Ascending aorta (tissue), 2 donors: ENCODE measurements at regions not wholly inside any gene's neighbourhood (a gene's known extent, or its start where the extent isn't known, plus 50 kb on each side); places are given as distances from the start of the nearest gene placed in this dataset.

Experiments
- DNase-seq, 2 donors: peaks; one replicate each; pipeline ENCODE4 v3.0.0-alpha.2; 2019; ENCODE audit warnings: low spot score in 2 of 2
- H3K27ac ChIP-seq, 2 donors: fragments of 200-600 bp; sonication (generic); one replicate each; pipeline ENCODE4 v1.5.1; 2016 to 2017; ENCODE audit warnings: mild to moderate bottlenecking in 1 of 2
- H3K27me3 ChIP-seq: fragments of 200-600 bp; sonication (generic); one replicate; pipeline ENCODE4 v1.5.1; 2017
- H3K36me3 ChIP-seq, 2 donors: fragments of 200-600 bp; sonication (generic); one replicate each; pipeline ENCODE4 v1.5.1; 2016
- H3K4me1 ChIP-seq, 2 donors: fragments of 200-600 bp; sonication (generic); one replicate each; pipeline ENCODE4 v1.5.1; 2016 to 2017; ENCODE audit warnings: mild to moderate bottlenecking in 1 of 2
- H3K4me3 ChIP-seq, 2 donors: fragments of 200-600 bp; sonication (generic); one replicate each; pipeline ENCODE4 v1.5.1; 2016 to 2017; ENCODE audit warnings: mild to moderate bottlenecking in 1 of 2
- H3K9me3 ChIP-seq, 2 donors: fragments of 200-600 bp; sonication (generic); one replicate each; pipeline ENCODE4 v1.5.1; 2016
- CTCF ChIP-seq, 3 experiments: fragments of 200-600 bp in 2 of 3; fragments of 450-650 bp in 1 of 3; sonication (generic) in 2 of 3; IDR thresholded peaks; one replicate each; pipeline ENCODE4 v1.5.1; 2016 to 2019; ENCODE audit warnings: antibody characterized with exemption in 3 of 3, mild to moderate bottlenecking in 1 of 3, moderate library complexity in 1 of 3
- intact Hi-C: fragments of 100-400 bp; cut with DNase I; formaldehyde crosslinking; loops from one replicate; pipeline ENCODE4 v1.15.1; 2023

- intact Hi-C loops = loop anchor here (1.0 to 5.0 kb wide), 3 partner anchors 23 to 613 kb away; partner anchors contain the start of genes SH2D5 and USP48
- peaks cover 17 to 27% of the 10 kb centered on the region in 2 donors for H3K4me1 ChIP-seq
- no peaks in the 10 kb centered on the region for H3K9me3 ChIP-seq
- DNase-seq = no peak
- no peaks in the 10 kb centered on the region for H3K36me3 ChIP-seq
- no peak for TF ChIP-seq CTCF (IDR thresholded peaks at IDR 0.05)
- peak overlapping the region; percentile 95 to 97 for H3K27ac ChIP-seq
- H3K27me3 ChIP-seq = no peaks in the 10 kb centered on the region
- peak overlapping the region; percentile 90 to 93 for H3K4me3 ChIP-seq
These were observed 54.6 kb upstream of the ECE1 start for GRCh38 chr1:21344750-21345443.

- no peaks in the 10 kb centered on the region for H3K36me3 ChIP-seq
- peak overlapping the region; percentile 90 to 93 for H3K4me3 ChIP-seq
- H3K9me3 ChIP-seq = no peaks in the 10 kb centered on the region
- no peak for TF ChIP-seq CTCF (IDR thresholded peaks at IDR 0.05)
- peaks cover 23 to 33% of the 10 kb centered on the region in 2 donors for H3K4me1 ChIP-seq
- H3K27ac ChIP-seq = peak overlapping the region; percentile 95 to 97
- H3K27me3 ChIP-seq = no peaks in the 10 kb centered on the region
- DNase-seq = no peak
- intact Hi-C loops = loop anchor here (5.0 kb wide), 1 partner anchor 612 kb away; the partner anchor contains the start of gene SH2D5
These were observed 54.0 kb upstream of the ECE1 start for GRCh38 chr1:21344098-21344749.

GRCh38 chr1:21342961-21343838 is 52.9 kb upstream of the ECE1 start:
- no peak for DNase-seq
- no peaks in the 10 kb centered on the region for H3K9me3 ChIP-seq
- H3K27ac ChIP-seq = peak overlapping the region; percentile 95 to 97
- H3K27me3 ChIP-seq = no peaks in the 10 kb centered on the region
- peak overlapping the region; percentile 90 to 93 for H3K4me3 ChIP-seq
- H3K36me3 ChIP-seq = no peaks in the 10 kb centered on the region
- peaks cover 34 to 43% of the 10 kb centered on the region in 2 donors for H3K4me1 ChIP-seq
- no peak for TF ChIP-seq CTCF (IDR thresholded peaks at IDR 0.05)
- intact Hi-C loops = loop anchor here (5.0 kb wide), 1 partner anchor 611 kb away; the partner anchor contains the start of gene SH2D5

GRCh38 chr1:21341517-21342078 is 51.3 kb upstream of the ECE1 start:
- Histone ChIP-seq H3K4me3 (peak overlapping the region in 1 of 2 donors; percentile 90), H3K9me3 (no peaks in the 10 kb centered on the region), H3K36me3 (no peaks in the 10 kb centered on the region), H3K4me1 (peaks cover 46 to 57% of the 10 kb centered on the region in 2 donors), H3K27me3 (no peaks in the 10 kb centered on the region), H3K27ac (peak overlapping the region; percentile 95 to 97)
- DNase-seq = no peak
- TF ChIP-seq CTCF (IDR thresholded peaks at IDR 0.05) = no peak
- intact Hi-C loops = loop anchor here (5.0 kb wide), 1 partner anchor 609 kb away; the partner anchor contains the start of gene SH2D5

GRCh38 chr1:21341022-21341421 is 50.8 kb upstream of the ECE1 start:
- H3K27me3 ChIP-seq = no peaks in the 10 kb centered on the region
- no peaks in the 10 kb centered on the region for H3K9me3 ChIP-seq
- no peaks in the 10 kb centered on the region for H3K36me3 ChIP-seq
- no peak for TF ChIP-seq CTCF (IDR thresholded peaks at IDR 0.05)
- H3K4me1 ChIP-seq = peaks cover 49 to 60% of the 10 kb centered on the region in 2 donors
- H3K4me3 ChIP-seq = no peak overlapping the region
- peak overlapping the region; percentile 95 to 97 for H3K27ac ChIP-seq
- intact Hi-C loops = loop anchor here (5.0 kb wide), 1 partner anchor 609 kb away; the partner anchor contains the start of gene SH2D5
- DNase-seq = no peak
